H1 (cell line): ENCODE measurements at regions not wholly inside any gene's neighbourhood (a gene's known extent, or its start where the extent isn't known, plus 50 kb on each side); places are given as distances from the start of the nearest gene placed in this dataset.
A peak's percentile ranks its signal among the peaks of the same experiment; 100 is the strongest.

Experiments
- CTCF ChIA-PET: fragments of 300-600 bp; sonication (Branson Sonifier 250); formaldehyde crosslinking; loops from one replicate; lab custom pipeline; 2021; ENCODE audit not compliant: partially characterized antibody; lab: Charles Lee
- POLR2A ChIA-PET: fragments of 300-600 bp; sonication (Branson Sonifier 250); formaldehyde crosslinking; loops from one replicate; lab custom pipeline; 2021; ENCODE audit warnings: inconsistent platforms; ENCODE audit not compliant: partially characterized antibody; lab: Charles Lee
- DNase-seq, 2 experiments: peaks; one replicate each; pipeline versions ENCODE4 v3.0.0 to v3.0.0-alpha.2; 2010 to 2022; ENCODE audit warnings: low spot score in 2 of 2, low read depth in 1 of 2, mixed read lengths in 1 of 2
- FAIRE-seq: peaks from 2 replicates; lab custom pipeline; 2011; peaks lifted over from hg19 to GRCh38; lab: Jason Lieb, UNC
- H2AFZ ChIP-seq: 2 replicates; pipeline ENCODE4 v1.8.1; 2012; ENCODE audit warnings: low read length, inconsistent platforms
- H2AK5ac ChIP-seq: 2 replicates; pipeline ENCODE4 v1.6.1; 2013; ENCODE audit warnings: low read depth, low read length
- H2BK120ac ChIP-seq: replicated peaks from 2 replicates; pipeline ENCODE3; 2013; ENCODE audit warnings: low read depth, low read length, inconsistent platforms
- H2BK12ac ChIP-seq: 2 replicates; pipeline ENCODE4 v1.6.1; 2013; ENCODE audit warnings: low read depth, low read length
- H2BK15ac ChIP-seq: 2 replicates; pipeline ENCODE4 v1.6.1; 2013; ENCODE audit warnings: low read length
- H2BK20ac ChIP-seq: 2 replicates; pipeline ENCODE4 v1.6.1; 2013; ENCODE audit warnings: low read length
- H2BK5ac ChIP-seq: 2 replicates; pipeline ENCODE4 v1.6.1; 2013; ENCODE audit warnings: low read depth, low read length
- H3K14ac ChIP-seq: 2 replicates; pipeline ENCODE4 v1.6.1; 2013; ENCODE audit warnings: inconsistent platforms; ENCODE audit not compliant: insufficient read length
- H3K18ac ChIP-seq: 2 replicates; pipeline ENCODE4 v1.6.1; 2013; ENCODE audit warnings: low read length; ENCODE audit errors: extremely low read depth
- H3K23ac ChIP-seq: 2 replicates; pipeline ENCODE4 v1.6.1; 2013; ENCODE audit warnings: inconsistent platforms; ENCODE audit not compliant: insufficient read length
- H3K23me2 ChIP-seq: 2 replicates; pipeline ENCODE4 v1.6.1; 2013; ENCODE audit warnings: low read depth, low read length
- H3K27ac ChIP-seq: 2 replicates; pipeline ENCODE4 v1.6.1; 2011; ENCODE audit warnings: low read depth, low read length, inconsistent platforms
- H3K27me3 ChIP-seq, 4 experiments: replicated peaks in 1 of 4; 1 replicate in 1 of 4; 2 replicates in 3 of 4; pipeline versions ENCODE4 v1.6.1 to v1.8.1; 2011 to 2013; ENCODE audit warnings: low read length in 3 of 4, mild to moderate bottlenecking in 3 of 4, inconsistent platforms in 2 of 4, mixed read lengths in 2 of 4, moderate library complexity in 1 of 4; ENCODE audit not compliant: control insufficient read depth in 3 of 4, insufficient read depth in 3 of 4; ENCODE audit errors: extremely low read depth in 1 of 4
- H3K36me3 ChIP-seq, 4 experiments: 2 replicates each; pipeline versions ENCODE4 v1.6.1 to v1.8.1; 2011 to 2013; ENCODE audit warnings: mild to moderate bottlenecking in 4 of 4, low read length in 3 of 4, moderate library complexity in 2 of 4, control low read depth in 1 of 4, inconsistent platforms in 1 of 4; ENCODE audit not compliant: insufficient read depth in 4 of 4, control insufficient read depth in 2 of 4
- H3K4ac ChIP-seq: replicated peaks from 2 replicates; pipeline ENCODE3; 2013; ENCODE audit warnings: low read length, low read depth, mixed read lengths, inconsistent platforms; ENCODE audit not compliant: insufficient read length
- H3K4me1 ChIP-seq, 4 experiments: replicated peaks in 1 of 4; 1 replicate in 1 of 4; 2 replicates in 3 of 4; pipeline versions ENCODE4 v1.6.1 to v1.8.1; 2011 to 2013; ENCODE audit warnings: low read length in 3 of 4, inconsistent platforms in 2 of 4, mixed read lengths in 1 of 4; ENCODE audit not compliant: insufficient read depth in 4 of 4, control insufficient read depth in 3 of 4
- H3K4me2 ChIP-seq, 2 experiments: 2 replicates each; pipeline versions ENCODE4 v1.6.1 to v1.8.1; 2011 to 2013; ENCODE audit warnings: low read depth in 2 of 2, low read length in 2 of 2, control low read depth in 1 of 2, inconsistent platforms in 1 of 2, mild to moderate bottlenecking in 1 of 2; ENCODE audit not compliant: insufficient read depth in 1 of 2
- H3K4me3 ChIP-seq, 4 experiments: fragments of 200-600, 300-600 bp in 1 of 4; sonication (generic), shearing (Covaris generic), sonication (Bioruptor Twin) in 1 of 4; 2 replicates each; pipeline versions ENCODE4 v1.5.1 to v1.8.1; 2011 to 2016; ENCODE audit warnings: low read length in 4 of 4, low read depth in 3 of 4, control low read depth in 2 of 4, inconsistent platforms in 2 of 4, mild to moderate bottlenecking in 2 of 4, mixed read lengths in 1 of 4, moderate library complexity in 1 of 4; ENCODE audit not compliant: insufficient read depth in 2 of 4; ENCODE audit errors: extremely low read depth in 1 of 4
- H3K56ac ChIP-seq: replicated peaks from 2 replicates; pipeline ENCODE3; 2013; ENCODE audit warnings: low read depth, mild to moderate bottlenecking, mixed read lengths, low read length, inconsistent platforms; ENCODE audit not compliant: insufficient read length
- H3K79me1 ChIP-seq: 2 replicates; pipeline ENCODE4 v1.6.1; 2013; ENCODE audit warnings: low read depth, low read length, control low read depth
- H3K79me2 ChIP-seq, 2 experiments: 2 replicates each; pipeline versions ENCODE4 v1.6.1 to v1.8.1; 2012 to 2013; ENCODE audit warnings: low read length in 2 of 2, mild to moderate bottlenecking in 2 of 2, inconsistent platforms in 1 of 2; ENCODE audit not compliant: insufficient read depth in 2 of 2, control insufficient read depth in 1 of 2
- H3K9ac ChIP-seq, 4 experiments: replicated peaks in 1 of 4; 1 replicate in 1 of 4; 2 replicates in 3 of 4; pipeline versions ENCODE4 v1.6.1 to v1.8.1; 2011 to 2013; ENCODE audit warnings: low read depth in 3 of 4, low read length in 3 of 4, control low read depth in 2 of 4, mild to moderate bottlenecking in 2 of 4, moderate library complexity in 2 of 4, inconsistent platforms in 1 of 4; ENCODE audit errors: extremely low read depth in 1 of 4
- H3K9me3 ChIP-seq, 2 experiments: 2 replicates each; pipeline versions ENCODE4 v1.6.1 to v1.8.1; 2012 to 2013; ENCODE audit warnings: mild to moderate bottlenecking in 2 of 2, moderate library complexity in 2 of 2, control low read depth in 1 of 2, inconsistent platforms in 1 of 2, low read depth in 1 of 2, low read length in 1 of 2, mixed read lengths in 1 of 2; ENCODE audit not compliant: insufficient read depth in 2 of 2
- H4K20me1 ChIP-seq, 2 experiments: replicated peaks in 1 of 2; 2 replicates each; pipeline versions ENCODE3 to v1.8.1; 2011 to 2013; ENCODE audit warnings: inconsistent platforms in 2 of 2, low read length in 2 of 2, mild to moderate bottlenecking in 1 of 2; ENCODE audit not compliant: insufficient read depth in 2 of 2, control insufficient read depth in 1 of 2
- H4K5ac ChIP-seq: 2 replicates; pipeline ENCODE4 v1.6.1; 2013; ENCODE audit warnings: low read length, low read depth, mixed read lengths, inconsistent platforms; ENCODE audit not compliant: insufficient read length
- H4K8ac ChIP-seq: 2 replicates; pipeline ENCODE4 v1.8.0; 2013; ENCODE audit warnings: mild to moderate bottlenecking, moderate library complexity, low read length, inconsistent platforms; ENCODE audit not compliant: insufficient read depth; ENCODE audit errors: extremely low read depth
- H4K91ac ChIP-seq: replicated peaks from 2 replicates; pipeline ENCODE3; 2013; ENCODE audit warnings: low read length, mixed read lengths, inconsistent platforms; ENCODE audit not compliant: insufficient read length
- FOSL1 ChIP-seq: IDR thresholded peaks from 2 replicates; pipeline ENCODE4 v1.6.1; 2011; ENCODE audit warnings: mild to moderate bottlenecking, low read depth, low read length, moderate library complexity; ENCODE audit not compliant: insufficient read depth
- JUND ChIP-seq: IDR thresholded peaks from 2 replicates; pipeline ENCODE4 v1.6.1; 2011; ENCODE audit warnings: mild to moderate bottlenecking, improper control_type of control experiment, low read length
- KDM5A ChIP-seq: fragments of 200-600 bp; IDR thresholded peaks from 2 replicates; pipeline ENCODE4 v1.7.1; 2012; ENCODE audit warnings: mild to moderate bottlenecking, low read length, inconsistent platforms, mixed read lengths
- RAD21 ChIP-seq, 2 experiments: IDR thresholded peaks in 1 of 2; conservative IDR thresholded peaks in 1 of 2; 2 replicates each; pipeline ENCODE4 v1.6.1; 2011; ENCODE audit warnings: low read depth in 2 of 2, low read length in 2 of 2, improper control_type of control experiment in 1 of 2, inconsistent platforms in 1 of 2, mild to moderate bottlenecking in 1 of 2, moderate library complexity in 1 of 2
- RBBP5 ChIP-seq: IDR thresholded peaks from 2 replicates; pipeline ENCODE4 v1.7.1; 2012; ENCODE audit warnings: low read depth, mild to moderate bottlenecking, inconsistent platforms, low read length, moderate library complexity, borderline replicate concordance
- SIX5 ChIP-seq: IDR thresholded peaks from 2 replicates; pipeline ENCODE4 v1.6.1; 2011; ENCODE audit warnings: mild to moderate bottlenecking, low read depth, low read length
- SP2 ChIP-seq: IDR thresholded peaks from 2 replicates; pipeline ENCODE4 v1.6.1; 2012; ENCODE audit warnings: mild to moderate bottlenecking, low read length, inconsistent platforms
- TAF7 ChIP-seq: optimal IDR thresholded peaks from 2 replicates; pipeline ENCODE3; 2011; ENCODE audit warnings: low read depth, mild to moderate bottlenecking, inconsistent platforms, low read length, moderate library complexity, borderline replicate concordance
- TEAD4 ChIP-seq: IDR thresholded peaks from 2 replicates; pipeline ENCODE4 v1.6.1; 2012; ENCODE audit warnings: low read depth, low read length, inconsistent platforms, mixed read lengths
- YY1 ChIP-seq: IDR thresholded peaks from 2 replicates; pipeline ENCODE4 v1.6.1; 2011; ENCODE audit warnings: low read depth, mild to moderate bottlenecking, low read length
- WGBS, 2 experiments: shearing (Covaris generic) in 1 of 2; methylation state at CpG; one replicate each; pipeline versions ENCODE4 v1.1.6 to v1.1.7; 2013 to 2015; ENCODE audit warnings: low lambda C conversion rate in 2 of 2, mixed read lengths in 2 of 2, inconsistent platforms in 1 of 2, low coverage in 1 of 2, missing lambda C conversion rate in 1 of 2; ENCODE audit not compliant: insufficient replicate concordance in 2 of 2, insufficient coverage in 1 of 2, insufficient read length in 1 of 2; ENCODE audit errors: extremely low coverage in 1 of 2, missing lambda C conversion rate in 1 of 2; 5-methylcytosine and 5-hydroxymethylcytosine counted together
- TF ChIP-seq, protein P1 (sequence below): IDR thresholded peaks from 2 replicates; pipeline ENCODE4 v1.6.1; 2012; ENCODE audit warnings: inconsistent platforms

DNA sequence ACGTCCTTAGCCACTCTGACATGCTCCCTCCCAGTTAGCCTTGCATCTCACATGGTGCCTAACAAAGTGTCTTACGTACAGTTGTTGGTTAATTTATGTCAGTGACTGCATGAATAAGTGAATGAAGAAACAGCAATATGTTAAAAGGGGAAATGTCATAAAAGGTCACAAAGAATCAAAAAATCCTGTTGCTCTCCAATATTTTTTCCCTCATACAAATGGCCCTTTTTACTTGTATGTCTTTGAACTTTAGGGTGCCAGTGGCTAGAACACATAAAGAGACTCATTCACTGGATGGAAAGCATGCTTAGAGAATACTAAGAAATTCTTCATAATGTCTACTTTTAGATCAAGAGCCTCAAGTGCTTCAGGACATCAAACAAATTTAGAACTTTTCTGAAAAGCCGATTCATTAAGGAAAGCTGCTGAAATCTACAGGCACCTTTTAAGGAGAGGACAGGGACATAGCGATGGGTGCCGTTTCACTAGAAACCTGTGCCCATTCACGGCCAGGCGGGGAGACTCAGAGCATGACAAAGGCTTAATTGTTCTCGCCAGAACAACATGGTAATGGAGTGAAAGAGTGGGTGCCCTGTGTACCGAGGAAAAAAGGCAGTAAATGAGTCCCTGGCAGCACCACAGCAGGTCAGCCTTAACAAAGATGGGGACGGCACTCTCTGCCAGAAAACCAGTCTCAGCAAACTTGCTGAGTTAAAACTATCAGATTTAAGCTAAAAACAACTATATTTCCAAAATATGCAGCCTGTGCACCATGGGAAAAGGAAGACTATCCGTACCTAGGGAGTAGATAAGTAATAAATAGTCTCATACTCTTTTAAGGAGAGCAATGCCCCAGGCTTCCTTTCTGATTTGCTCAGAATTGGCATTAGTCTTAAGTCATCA, 71.6 kb upstream of the SPTBN1 start:
- Histone ChIP-seq H3K14ac (no peak overlapping the region), H3K79me2 (no peaks in the 10 kb centered on the region), H3K4me3 (no peak overlapping the region), H3K4ac (no peak overlapping the region), H3K4me2 (peak overlapping the region; percentile 25 to 48; a peak in 3 of 4 replicates), H2AFZ (no peak overlapping the region), H2BK120ac (no peak overlapping the region), H4K20me1 (no peaks in the 10 kb centered on the region), H3K79me1 (no peaks in the 10 kb centered on the region), H4K8ac (no peak overlapping the region), H3K18ac (no peak overlapping the region), H3K27ac (no peak overlapping the region), H3K9me3 (no peaks in the 10 kb centered on the region), H2BK15ac (no peak overlapping the region), H3K9ac (no peak overlapping the region), H3K23ac (no peak overlapping the region), H3K4me1 (peaks cover 0 to 4% (median 3%) of the 10 kb centered on the region in 4 experiments; a peak in 4 of 7 replicates), H2BK20ac (no peak overlapping the region), H3K36me3 (no peaks in the 10 kb centered on the region), H4K91ac (no peak overlapping the region), H2BK5ac (no peak overlapping the region), H4K5ac (no peak overlapping the region), H2AK5ac (no peak overlapping the region), H3K56ac (no peak overlapping the region), H3K23me2 (no peaks in the 10 kb centered on the region), H3K27me3 (0 out of 7 replicates have a peak, but pooled peaks cover 0 to 3% (median 0%) of the 10 kb centered on the region in 4 experiments), H2BK12ac (peak overlapping the region; percentile 18; the same call in 1 of the 2 replicates)
- 40% methylated on average over 11 of the region's 11 CpGs; no CpG with 5 or more reads in 1 of the 2 experiments for WGBS, 2 experiments
- POLR2A ChIA-PET, result no interaction called here
- FAIRE-seq, result no peak
- DNase-seq, result peak in 1 of 2 experiments; percentile 13
- CTCF ChIA-PET, result interaction anchor here (0.6 to 1.1 kb wide), 4 partner anchors 55 to 533 kb away, joined by 3 read pairs; no protein-coding TSS in a partner anchor
- TF ChIP-seq YY1, result peak; percentile 57; the same call in 1 of the 2 replicates
- no peak for TF ChIP-seq SIX5
- TF ChIP-seq RBBP5, result no peak
- TF ChIP-seq TAF7, result no peak
- TF ChIP-seq SP2, result no peak
- TF ChIP-seq, protein P1, sequence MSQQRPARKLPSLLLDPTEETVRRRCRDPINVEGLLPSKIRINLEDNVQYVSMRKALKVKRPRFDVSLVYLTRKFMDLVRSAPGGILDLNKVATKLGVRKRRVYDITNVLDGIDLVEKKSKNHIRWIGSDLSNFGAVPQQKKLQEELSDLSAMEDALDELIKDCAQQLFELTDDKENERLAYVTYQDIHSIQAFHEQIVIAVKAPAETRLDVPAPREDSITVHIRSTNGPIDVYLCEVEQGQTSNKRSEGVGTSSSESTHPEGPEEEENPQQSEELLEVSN, result no peak
- no peak for TF ChIP-seq FOSL1
- TF ChIP-seq JUND, result no peak
- TF ChIP-seq RAD21 (IDR thresholded peaks at IDR 0.05 in 1 of 2, conservative IDR thresholded peaks at IDR 0.05 in 1 of 2; ENCODE audit: low read depth in 2 of 2, low read length in 2 of 2), result no peak
- TF ChIP-seq KDM5A, result no peak
- no peak for TF ChIP-seq TEAD4
